GM18951 (cell line): ENCODE measurements at regions not wholly inside any gene's neighbourhood (a gene's known extent, or its start where the extent isn't known, plus 50 kb on each side); places are given as distances from the start of the nearest gene placed in this dataset.
"Not testable (repeated sequence)": the region's sequence is repeated elsewhere in the genome, so short reads cannot be mapped to it uniquely, and the experiment has no call there.

Experiments
- POLR2A ChIP-seq: IDR thresholded peaks from 4 replicates; pipeline ENCODE4 v1.6.1; 2011; ENCODE audit warnings: mild to moderate bottlenecking; ENCODE audit not compliant: insufficient read length, insufficient read depth; ENCODE audit errors: extremely low read depth
- in situ Hi-C: fragments of 300-500 bp; cut with MboI; formaldehyde crosslinking; loops from one replicate; pipeline ENCODE4 v1.12.0; 2022; ENCODE audit warnings: low sequenced_read_pairs, mixed read lengths, inconsistent platforms; ENCODE audit not compliant: unreplicated experiment

DNA sequence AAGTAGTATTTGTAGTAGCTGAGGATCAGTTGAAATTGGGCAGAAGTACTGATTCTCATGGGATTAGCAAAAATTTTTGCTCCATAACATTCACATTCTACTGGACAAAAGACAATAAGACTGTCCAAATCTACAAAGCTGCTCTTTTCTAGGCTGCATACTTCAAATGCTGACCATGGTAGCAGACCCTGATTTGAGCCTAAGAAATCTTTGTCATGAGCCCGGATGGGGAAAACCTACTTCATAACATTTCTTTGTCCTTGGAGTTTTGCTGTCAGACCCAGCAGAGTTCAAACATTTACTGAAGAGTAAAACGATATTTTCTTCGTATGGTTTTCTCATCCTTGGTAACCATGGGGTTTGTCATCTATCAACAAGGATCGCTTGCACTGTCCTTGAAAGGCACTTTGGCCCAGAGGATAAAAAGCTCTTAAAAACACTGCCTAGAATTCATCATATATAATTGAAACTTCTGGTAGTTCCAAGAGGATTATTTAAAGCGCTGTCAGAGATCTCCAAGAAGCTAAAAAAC is 216.9 kb downstream of the CAVIN4 start:
- in situ Hi-C loops = no loop called here

DNA sequence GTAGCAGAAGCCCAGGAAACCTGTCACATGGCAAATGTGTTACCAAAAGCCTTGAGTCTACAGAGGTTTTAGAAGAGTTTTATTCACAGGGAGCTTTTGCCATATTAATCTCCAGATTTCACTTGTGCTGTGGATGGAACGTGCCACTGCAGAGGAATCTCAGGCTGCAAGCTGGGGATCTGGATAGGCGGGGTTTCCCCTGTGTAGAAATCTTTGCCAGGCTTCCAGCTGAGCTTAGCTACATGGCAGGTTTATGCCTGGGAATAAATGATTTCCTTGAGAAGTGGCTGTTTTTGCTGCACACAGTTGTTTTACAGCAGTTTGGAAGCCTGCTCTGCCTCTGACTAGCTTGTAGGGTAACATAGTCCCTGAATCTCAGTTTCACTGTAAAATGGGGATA is 224.6 kb upstream of the PLPPR1 start:
- in situ Hi-C loops = no loop called here
- TF ChIP-seq POLR2A = no peak

More for the DNA sequence above, 216.9 kb downstream of the CAVIN4 start:
- no peak for TF ChIP-seq POLR2A

DNA sequence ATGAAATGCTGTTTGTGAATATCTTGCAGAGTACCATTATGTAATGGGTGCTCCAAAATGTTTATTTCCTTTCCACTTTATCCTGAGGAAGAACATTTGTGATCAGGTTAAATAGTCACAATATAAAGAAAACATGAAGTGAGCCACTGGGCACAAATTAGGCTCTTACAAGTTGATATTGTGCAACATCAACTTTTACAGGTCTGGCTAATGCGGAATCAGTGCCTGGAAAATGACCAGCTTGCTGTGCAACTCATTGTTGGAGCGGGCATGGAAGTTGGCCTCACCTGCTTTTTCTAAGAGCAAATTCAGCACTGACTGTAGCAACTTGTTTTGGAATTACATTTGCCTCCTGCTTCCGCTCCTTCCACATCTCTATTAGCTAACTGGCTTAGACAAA is 216.9 kb upstream of the PLPPR1 start:
- no peak for TF ChIP-seq POLR2A
- in situ Hi-C loops = no loop called here

DNA sequence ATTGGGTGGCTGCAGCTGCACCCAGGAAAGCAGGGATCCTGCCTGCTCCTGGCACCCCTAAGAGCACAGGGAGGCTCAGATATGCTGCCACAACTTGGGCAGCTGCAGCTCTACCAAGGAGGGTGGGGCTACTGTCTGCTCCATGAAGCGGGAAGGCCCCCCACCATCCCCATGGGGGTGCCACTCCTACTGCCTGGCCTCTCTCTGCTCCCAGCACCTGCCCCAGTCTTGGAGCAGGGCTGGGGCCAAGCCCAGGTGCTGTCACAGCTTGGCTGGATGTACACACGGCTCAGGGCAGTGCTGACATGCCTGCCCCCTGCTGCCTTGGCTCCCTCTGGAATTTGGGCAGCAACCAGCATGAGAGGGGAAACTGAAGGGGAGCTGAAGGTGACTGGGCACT is 214.7 kb upstream of the PLPPR1 start:
- no peak for TF ChIP-seq POLR2A
- in situ Hi-C loops = no loop called here

DNA sequence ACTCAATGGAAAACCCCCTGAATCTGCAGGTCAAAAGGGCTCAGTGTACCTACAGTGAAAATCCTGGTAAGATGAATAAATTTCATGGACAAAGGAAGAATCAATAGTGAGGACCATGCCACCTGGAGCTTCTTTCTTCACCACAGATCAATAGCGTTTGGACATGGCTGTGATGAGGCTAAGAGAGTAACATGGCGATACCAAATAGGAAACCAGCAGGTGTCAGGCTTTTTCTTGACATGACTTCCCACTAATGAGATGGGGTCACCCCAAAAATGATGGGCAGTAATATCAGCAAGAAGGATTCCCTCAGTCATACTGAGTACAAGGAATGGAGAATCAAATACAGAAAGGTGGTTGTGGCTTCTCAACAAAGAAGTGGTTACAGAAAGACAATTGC is 208.5 kb upstream of the PLPPR1 start:
- in situ Hi-C loops = no loop called here
- no peak for TF ChIP-seq POLR2A

DNA sequence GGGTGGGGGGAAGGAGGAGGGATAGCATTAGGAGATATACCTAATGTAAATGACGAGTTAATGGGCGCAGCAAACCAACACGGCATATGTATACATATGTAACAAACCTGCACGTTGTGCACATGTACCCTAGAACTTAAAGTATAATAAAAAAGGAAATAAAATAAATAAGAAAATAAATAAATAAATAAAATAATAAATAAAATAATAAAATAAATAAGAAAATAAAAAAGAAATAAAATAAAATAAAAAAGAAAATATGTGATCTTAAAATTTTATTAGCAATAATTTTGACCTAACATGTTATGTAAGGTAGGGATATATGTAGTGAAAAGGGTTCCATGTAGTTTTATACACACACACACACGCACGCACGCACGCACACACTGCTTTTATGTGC is 195.5 kb upstream of the PLPPR1 start:
- in situ Hi-C loops = not testable (repeated sequence)

DNA sequence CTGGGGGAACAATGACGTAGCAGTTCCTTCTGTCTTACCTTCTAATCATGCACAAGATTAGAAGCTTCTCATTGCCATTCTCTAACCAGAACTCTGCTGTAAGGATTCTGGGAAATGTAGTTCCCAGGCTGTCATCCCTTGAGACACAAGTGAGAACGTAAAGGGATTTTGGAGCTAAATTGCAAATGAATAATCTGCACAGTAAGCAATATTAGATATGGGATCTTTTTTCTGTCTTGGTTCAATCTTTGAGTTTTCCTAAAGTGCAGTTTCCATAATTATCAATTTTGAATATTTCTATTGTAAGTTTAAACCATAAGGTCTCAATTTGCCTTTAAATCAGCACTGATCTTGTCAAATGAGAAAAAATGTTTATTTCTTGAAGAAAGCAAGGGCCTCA is 189.7 kb upstream of the PLPPR1 start:
- in situ Hi-C loops = no loop called here

DNA sequence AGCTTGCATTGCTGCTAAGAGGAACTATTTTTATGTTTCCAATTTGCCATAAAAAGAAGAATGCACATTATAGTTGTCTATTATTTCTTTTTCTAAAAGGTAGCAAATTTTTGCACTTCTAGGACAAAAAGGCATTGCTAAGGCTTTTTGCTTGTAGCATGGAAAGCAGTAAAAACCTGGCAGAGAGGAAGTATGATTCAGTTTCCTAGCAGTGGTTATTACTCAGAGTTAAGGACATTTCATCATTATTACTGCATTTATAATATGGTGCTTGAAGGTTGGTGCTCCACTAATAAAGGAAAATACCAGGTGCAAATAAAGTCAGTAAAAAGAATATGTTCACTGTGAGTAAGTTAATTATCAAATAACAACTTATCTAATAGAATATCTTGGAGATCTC is 179.8 kb upstream of the PLPPR1 start:
- no peak for TF ChIP-seq POLR2A
- in situ Hi-C loops = no loop called here

More for the DNA sequence above, 189.7 kb upstream of the PLPPR1 start:
- TF ChIP-seq POLR2A = no peak

DNA sequence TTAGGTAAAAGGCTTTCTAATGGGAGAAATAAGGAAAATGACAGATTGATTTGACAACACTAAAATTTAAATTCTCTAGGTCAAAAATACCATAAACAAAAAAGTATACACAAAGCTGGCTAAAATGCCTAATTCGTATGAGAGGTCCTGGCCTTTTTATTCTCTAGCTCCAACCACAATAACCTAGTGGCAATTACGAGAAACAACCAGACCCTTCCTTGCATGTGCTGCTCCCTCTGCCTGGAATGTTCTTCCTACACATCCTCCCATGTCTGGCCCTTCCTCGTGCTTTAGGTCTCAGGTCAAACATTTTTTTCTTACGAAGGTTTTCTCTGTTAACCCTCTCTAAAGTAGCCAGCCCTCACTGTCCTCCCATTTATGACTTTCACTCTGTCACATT is 176.4 kb upstream of the PLPPR1 start:
- TF ChIP-seq POLR2A = no peak
- in situ Hi-C loops = no loop called here

DNA sequence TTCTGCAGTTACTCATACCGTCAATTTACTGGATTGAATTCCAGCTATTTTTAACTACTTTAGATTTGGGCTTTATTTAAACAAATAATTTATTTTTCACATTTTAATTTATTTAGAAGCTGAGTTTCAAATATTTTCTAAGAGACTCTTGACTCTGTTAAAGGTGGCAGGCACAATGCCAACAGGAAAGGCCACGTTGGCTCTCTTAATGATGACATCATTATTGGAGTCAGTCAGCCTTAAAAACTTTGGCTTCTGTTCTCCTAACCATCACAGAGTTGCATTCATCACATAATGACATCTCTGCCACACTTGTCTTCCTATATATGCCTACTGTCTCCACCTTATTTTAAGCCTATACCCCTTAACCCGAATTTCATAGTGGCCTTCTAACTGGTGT is 172.3 kb upstream of the PLPPR1 start:
- in situ Hi-C loops = no loop called here

DNA sequence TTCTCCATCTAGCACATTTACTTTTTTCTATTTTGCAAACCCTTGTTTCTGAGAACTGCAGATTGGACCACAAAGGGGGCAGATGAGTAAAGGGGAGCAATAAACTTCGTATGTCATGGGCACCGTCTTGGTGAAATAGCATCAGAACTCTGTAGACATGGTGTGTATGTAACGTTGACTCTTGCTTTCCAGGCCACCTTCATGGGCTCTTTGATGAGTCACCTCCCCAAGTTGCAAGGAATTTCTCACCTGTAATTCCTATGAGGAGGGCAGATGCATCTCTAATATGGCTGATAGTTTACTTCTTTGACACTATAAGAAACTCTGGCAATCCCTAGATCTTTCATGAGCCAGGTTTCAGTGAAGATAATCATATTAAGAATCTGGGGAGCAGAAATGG is 163.4 kb upstream of the PLPPR1 start:
- TF ChIP-seq POLR2A = no peak

More for the DNA sequence above, 172.3 kb upstream of the PLPPR1 start:
- TF ChIP-seq POLR2A = no peak

DNA sequence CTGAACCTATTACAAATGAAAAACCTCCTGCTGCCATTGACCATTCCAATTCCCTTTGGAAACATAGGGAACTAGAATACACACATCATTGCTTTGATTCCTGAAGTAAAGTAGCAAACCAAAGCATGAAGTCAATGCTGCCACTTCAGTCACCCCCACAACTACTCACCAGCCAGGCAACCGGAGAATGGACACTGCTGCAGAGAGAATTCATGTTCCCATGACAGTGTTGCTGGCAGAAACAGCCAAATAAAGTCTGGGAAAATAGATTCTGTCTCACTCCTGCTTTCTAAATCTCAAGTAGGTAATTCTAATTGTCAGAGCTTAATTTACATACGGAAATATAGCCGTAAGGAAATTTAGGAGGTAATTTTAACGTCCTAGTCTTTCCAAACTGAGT is 162.9 kb upstream of the PLPPR1 start:
- TF ChIP-seq POLR2A = no peak

More for the DNA sequence above, 163.4 kb upstream of the PLPPR1 start:
- in situ Hi-C loops = no loop called here

DNA sequence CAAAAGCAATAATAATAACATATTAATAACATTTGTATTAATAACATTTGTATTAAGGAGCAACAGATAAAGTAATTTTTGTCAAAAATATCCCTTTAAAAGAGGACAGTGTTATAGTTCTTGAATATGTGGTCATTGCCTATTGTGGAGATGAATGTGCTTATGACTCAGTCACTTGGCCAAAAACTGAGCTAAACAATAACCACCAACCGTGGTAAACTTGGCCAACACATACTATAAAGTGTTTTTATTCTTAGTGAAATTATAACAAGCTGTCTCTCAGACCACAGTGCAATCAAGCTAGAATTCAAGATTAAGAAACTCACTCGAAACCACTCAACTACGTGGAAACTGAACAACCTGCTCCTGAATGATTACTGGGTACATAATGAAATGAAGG is 159.2 kb upstream of the PLPPR1 start:
- no peak for TF ChIP-seq POLR2A
- in situ Hi-C loops = no loop called here

More for the DNA sequence above, 162.9 kb upstream of the PLPPR1 start:
- in situ Hi-C loops = no loop called here

DNA sequence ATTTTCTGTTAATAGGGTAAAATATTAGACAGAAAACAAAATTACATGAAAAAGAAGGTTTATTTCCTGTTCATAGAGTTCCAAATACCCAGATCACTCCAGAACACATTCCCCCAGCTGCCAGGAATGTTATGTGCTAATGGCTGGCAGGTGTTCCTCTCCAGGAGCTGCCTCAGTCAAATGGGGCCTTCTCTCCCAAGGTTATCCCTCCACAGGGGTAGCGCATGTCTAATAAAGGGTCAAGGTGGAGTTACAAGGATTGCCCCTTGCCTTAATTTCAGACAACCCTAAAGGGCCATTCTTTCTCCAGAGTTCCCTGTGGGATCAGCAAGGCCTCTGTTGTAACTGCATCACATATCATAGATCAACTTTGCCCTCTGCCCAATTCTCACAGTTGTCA is 148.6 kb upstream of the PLPPR1 start:
- in situ Hi-C loops = no loop called here

DNA sequence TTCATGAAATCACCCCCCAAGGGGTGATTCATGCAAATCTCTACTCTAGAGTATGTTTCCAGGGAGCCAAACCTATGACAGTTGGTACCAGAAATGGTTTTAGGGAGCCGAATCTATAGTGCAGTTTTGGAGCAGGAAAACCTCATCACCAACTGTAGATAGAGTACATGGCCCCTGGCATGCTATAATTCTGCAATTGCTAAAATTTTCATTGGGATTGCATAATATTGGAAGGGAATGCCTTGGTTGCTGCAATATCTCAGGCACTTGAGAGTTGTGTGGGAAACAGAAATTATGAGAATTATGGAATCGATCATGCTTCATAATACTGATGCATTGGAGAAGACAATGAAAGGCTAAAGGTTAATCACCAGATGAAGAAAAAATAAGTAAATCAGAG is 148.2 kb upstream of the PLPPR1 start:
- TF ChIP-seq POLR2A = no peak
- in situ Hi-C loops = no loop called here

More for the DNA sequence above, 148.6 kb upstream of the PLPPR1 start:
- TF ChIP-seq POLR2A = no peak

DNA sequence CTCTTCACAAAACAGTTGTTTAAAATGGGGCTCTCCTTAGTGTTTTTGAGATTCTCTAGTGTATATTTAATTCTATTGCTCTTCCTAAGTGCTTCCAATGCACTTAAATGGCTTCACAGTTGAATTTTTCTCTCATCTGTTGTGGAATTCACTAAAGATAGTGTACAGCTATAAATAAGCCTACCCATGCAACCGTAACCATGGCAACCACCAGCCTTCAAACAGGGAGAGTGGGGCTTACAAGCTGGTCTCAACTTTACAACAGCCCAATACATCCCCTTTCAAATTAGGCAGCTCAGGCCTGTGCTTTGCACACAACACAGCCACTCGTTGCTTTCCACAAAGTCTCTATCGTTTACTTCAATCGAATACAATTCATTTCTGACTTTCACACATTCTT is 144.0 kb upstream of the PLPPR1 start:
- no peak for TF ChIP-seq POLR2A
- in situ Hi-C loops = no loop called here

DNA sequence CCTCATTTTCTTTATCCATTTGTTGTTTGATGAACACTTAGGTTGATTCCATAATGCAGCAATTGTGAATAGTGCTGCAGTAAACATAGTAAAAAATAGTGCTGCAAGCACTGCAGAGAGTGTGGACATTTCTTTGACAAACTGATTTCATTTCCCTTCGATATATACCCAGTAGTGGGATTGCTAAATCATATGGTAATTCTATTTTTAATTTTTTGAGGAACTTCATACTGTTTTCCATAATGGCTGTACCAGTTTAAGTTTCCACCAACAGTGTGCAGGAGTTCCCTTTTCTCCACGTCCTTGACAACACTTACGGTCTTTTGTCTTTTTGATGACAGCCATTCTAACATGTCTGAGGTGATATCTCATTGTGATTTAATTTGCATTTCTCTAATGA is 138.2 kb upstream of the PLPPR1 start:
- in situ Hi-C loops = no loop called here

More for the DNA sequence above, 138.2 kb upstream of the PLPPR1 start:
- TF ChIP-seq POLR2A = no peak
